ENCODE measurements at regions not wholly inside any gene's neighbourhood (a gene's known extent, or its start where the extent isn't known, plus 50 kb on each side); places are given as distances from the start of the nearest gene placed in this dataset.
A peak's percentile ranks its signal among the peaks of the same experiment; 100 is the strongest.

DNA sequence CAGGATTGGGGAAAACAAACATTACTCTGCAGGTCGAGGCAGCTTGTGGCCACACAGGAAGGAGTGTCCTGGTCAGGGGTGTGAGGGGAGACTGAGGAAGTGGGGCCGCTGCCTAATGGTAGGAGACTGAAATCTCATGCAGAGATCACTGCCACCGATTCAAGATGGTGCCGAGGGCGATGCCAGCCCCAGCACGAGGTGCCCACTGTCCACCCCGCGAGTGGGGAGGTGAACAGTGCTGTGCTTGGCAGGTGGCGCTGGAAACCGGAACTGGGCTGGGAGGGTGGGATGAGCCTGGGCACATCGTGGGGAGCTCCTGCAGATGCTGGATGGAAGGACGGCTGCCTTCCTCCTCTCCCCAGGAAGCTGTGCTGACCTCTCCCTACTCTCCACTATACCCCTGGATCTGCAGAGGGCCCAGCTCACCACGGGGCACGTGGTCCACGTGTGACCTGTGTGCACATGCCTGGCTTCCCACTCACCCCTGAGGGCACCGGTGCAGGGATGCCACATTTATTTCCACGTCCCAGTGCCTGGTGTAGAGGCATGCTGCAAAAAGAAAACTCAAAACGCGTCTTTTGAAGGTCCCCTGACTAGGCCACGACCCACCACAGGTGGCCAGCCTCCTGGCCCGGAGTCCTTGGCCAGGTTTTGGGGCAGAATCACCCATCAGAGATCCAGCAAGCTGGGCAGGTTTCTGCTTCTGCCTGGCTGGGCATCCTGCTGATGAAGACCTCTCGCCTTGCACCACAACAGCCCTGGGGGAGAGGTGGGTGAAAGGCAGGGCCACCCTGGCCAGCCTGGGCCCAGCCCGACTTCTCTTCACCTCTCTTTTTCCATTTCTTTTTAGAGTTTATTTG lies 71.7 kb upstream of the FCN1 start:
- Histone ChIP-seq H3K36me3 (replicated peaks in 1 of 2) (no peaks in the 10 kb centered on the region), H3K27me3 (no peaks in the 10 kb centered on the region), H3K9me3 (replicated peaks in 1 of 3) (no peaks in the 10 kb centered on the region), H3K4me3 (no peak overlapping the region), H3K4me1 (replicated peaks in 1 of 2) (no peaks in the 10 kb centered on the region), H3K27ac (no peak overlapping the region)
- WGBS, 4 donors, result 77 to 85% (median 79%) methylated on average over 6 to 23 of the region's 23 CpGs
- TF ChIP-seq POLR2A (IDR thresholded peaks at IDR 0.05), result no peak
- TF ChIP-seq, protein P1, sequence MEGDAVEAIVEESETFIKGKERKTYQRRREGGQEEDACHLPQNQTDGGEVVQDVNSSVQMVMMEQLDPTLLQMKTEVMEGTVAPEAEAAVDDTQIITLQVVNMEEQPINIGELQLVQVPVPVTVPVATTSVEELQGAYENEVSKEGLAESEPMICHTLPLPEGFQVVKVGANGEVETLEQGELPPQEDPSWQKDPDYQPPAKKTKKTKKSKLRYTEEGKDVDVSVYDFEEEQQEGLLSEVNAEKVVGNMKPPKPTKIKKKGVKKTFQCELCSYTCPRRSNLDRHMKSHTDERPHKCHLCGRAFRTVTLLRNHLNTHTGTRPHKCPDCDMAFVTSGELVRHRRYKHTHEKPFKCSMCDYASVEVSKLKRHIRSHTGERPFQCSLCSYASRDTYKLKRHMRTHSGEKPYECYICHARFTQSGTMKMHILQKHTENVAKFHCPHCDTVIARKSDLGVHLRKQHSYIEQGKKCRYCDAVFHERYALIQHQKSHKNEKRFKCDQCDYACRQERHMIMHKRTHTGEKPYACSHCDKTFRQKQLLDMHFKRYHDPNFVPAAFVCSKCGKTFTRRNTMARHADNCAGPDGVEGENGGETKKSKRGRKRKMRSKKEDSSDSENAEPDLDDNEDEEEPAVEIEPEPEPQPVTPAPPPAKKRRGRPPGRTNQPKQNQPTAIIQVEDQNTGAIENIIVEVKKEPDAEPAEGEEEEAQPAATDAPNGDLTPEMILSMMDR (IDR thresholded peaks at IDR 0.05), result no peak
- DNase-seq, result no peak
- intact Hi-C loops (cut with DNase I), result loop anchor here in 1 of 2 donors (10.0 kb wide), 1 partner anchor 215 kb away; no protein-coding TSS in a partner anchor

- TF ChIP-seq, protein P1 (IDR thresholded peaks at IDR 0.05), result no peak
- TF ChIP-seq POLR2A (IDR thresholded peaks at IDR 0.05), result no peak
- peak in 1 of 7 donors; percentile 5 for DNase-seq
- Histone ChIP-seq H3K9me3 (replicated peaks in 1 of 3) (no peaks in the 10 kb centered on the region), H3K36me3 (replicated peaks in 1 of 2) (no peaks in the 10 kb centered on the region), H3K27me3 (no peaks in the 10 kb centered on the region), H3K27ac (no peak overlapping the region), H3K4me3 (no peak overlapping the region), H3K4me1 (replicated peaks in 1 of 2) (no peaks in the 10 kb centered on the region)
- intact Hi-C loops (cut with DNase I), result no loop called here
- WGBS, 4 donors, result 74 to 78% (median 75%) methylated on average over 17 to 42 of the region's 42 CpGs
Measured at GRCh38 chr9:134991808-134992754, 74.4 kb upstream of the FCN1 start.

GRCh38 chr9:134992755-134993124 lies 75.0 kb upstream of the FCN1 start:
- no peak for TF ChIP-seq POLR2A (IDR thresholded peaks at IDR 0.05)
- TF ChIP-seq, protein P1 (IDR thresholded peaks at IDR 0.05), result no peak
- Histone ChIP-seq H3K4me1 (replicated peaks in 1 of 2) (no peaks in the 10 kb centered on the region), H3K27me3 (no peaks in the 10 kb centered on the region), H3K4me3 (no peak overlapping the region), H3K9me3 (replicated peaks in 1 of 3) (no peaks in the 10 kb centered on the region), H3K27ac (no peak overlapping the region), H3K36me3 (replicated peaks in 1 of 2) (no peaks in the 10 kb centered on the region)
- peak in 1 of 7 donors; percentile 8 for DNase-seq
- 70 to 90% (median 83%) methylated on average over 16 to 22 of the region's 22 CpGs for WGBS, 4 donors
- intact Hi-C loops (cut with DNase I), result no loop called here

DNA sequence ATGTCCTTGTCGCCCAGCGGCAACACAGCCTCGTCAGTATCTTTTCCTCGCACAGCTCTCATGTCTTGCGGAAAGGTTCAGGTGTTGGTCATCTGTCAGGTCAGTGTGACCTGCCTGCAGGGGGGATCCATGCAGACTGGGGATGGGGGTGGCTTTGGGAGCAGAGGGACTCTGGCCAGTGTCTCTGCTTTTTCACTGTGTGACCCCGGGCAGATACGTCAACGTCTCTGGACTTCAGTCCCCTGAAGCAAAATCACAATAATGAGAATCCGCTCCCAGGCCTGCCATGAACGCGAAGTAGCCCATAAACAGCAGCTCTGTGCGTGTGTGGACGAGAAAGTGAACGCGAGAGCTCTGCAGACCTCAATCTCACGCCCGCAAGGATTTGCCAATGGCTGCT lies 75.7 kb upstream of the FCN1 start:
- no peaks in the 10 kb centered on the region for H3K36me3 ChIP-seq (replicated peaks in 1 of 2)
- no peaks in the 10 kb centered on the region for H3K9me3 ChIP-seq (replicated peaks in 1 of 3)
- no peak overlapping the region for H3K4me3 ChIP-seq
- TF ChIP-seq, protein P1 (IDR thresholded peaks at IDR 0.05), result no peak
- no peak for TF ChIP-seq POLR2A (IDR thresholded peaks at IDR 0.05)
- peak in 1 of 7 donors; percentile 1 for DNase-seq
- intact Hi-C loops (cut with DNase I), result no loop called here
- H3K4me1 ChIP-seq (replicated peaks in 1 of 2), result no peaks in the 10 kb centered on the region
- 89 to 91% (median 90%) methylated on average over 17 of the region's 17 CpGs for WGBS, 4 donors
- no peak overlapping the region for H3K27ac ChIP-seq
- H3K27me3 ChIP-seq, result no peaks in the 10 kb centered on the region
